B cell (primary cell): ENCODE measurements at regions not wholly inside any gene's neighbourhood (a gene's known extent, or its start where the extent isn't known, plus 50 kb on each side); places are given as distances from the start of the nearest gene placed in this dataset.

Experiments
- CTCF ChIP-seq: fragments of 200-600 bp; IDR thresholded peaks from one replicate; pipeline ENCODE4 v1.8.0; 2022; ENCODE audit warnings: antibody characterized with exemption, mild to moderate bottlenecking
- EZH2 ChIP-seq: IDR thresholded peaks from 2 replicates; pipeline ENCODE4 v1.6.1; 2012; ENCODE audit warnings: borderline replicate concordance, low read depth, mild to moderate bottlenecking, moderate library complexity, low read length; ENCODE audit not compliant: insufficient read depth, poor library complexity, severe bottlenecking

GRCh38 chr2:36267194-36267593 is 88.4 kb upstream of the CRIM1 start:
- no peak for TF ChIP-seq CTCF
- no peak for TF ChIP-seq EZH2
